AG09319 (cell line): ENCODE measurements at regions not wholly inside any gene's neighbourhood (a gene's known extent, or its start where the extent isn't known, plus 50 kb on each side); places are given as distances from the start of the nearest gene placed in this dataset.

Experiments
- DNase-seq: peaks from one replicate; pipeline ENCODE4 v3.0.0-alpha.2; 2010; ENCODE audit warnings: low read depth; ENCODE audit errors: extremely low read depth
- TF ChIP-seq, protein P1 (sequence below): IDR thresholded peaks from 2 replicates; pipeline ENCODE4 v1.5.1; 2011; ENCODE audit warnings: low read depth, mild to moderate bottlenecking, inconsistent platforms, low read length, moderate library complexity

DNA sequence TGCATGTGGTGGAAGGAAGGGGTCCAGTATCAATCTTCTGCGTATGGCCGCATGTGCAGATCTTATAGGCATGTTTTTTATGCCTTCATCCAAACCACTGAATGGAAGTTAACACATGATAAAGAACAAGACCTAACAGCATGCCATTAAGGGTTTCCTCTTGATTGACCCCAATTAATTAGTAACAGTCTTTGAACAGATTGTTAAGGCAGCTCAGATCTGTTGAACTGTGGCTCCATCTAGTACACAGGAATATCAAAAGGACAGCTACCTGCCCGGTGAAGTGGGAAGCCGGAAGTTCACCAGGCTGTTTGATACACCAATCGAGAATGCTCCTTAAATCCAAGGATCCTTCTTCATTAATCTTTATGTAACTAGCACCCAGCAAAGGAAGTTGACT, 159.9 kb upstream of the ADAMTS16 start:
- TF ChIP-seq, protein P1, sequence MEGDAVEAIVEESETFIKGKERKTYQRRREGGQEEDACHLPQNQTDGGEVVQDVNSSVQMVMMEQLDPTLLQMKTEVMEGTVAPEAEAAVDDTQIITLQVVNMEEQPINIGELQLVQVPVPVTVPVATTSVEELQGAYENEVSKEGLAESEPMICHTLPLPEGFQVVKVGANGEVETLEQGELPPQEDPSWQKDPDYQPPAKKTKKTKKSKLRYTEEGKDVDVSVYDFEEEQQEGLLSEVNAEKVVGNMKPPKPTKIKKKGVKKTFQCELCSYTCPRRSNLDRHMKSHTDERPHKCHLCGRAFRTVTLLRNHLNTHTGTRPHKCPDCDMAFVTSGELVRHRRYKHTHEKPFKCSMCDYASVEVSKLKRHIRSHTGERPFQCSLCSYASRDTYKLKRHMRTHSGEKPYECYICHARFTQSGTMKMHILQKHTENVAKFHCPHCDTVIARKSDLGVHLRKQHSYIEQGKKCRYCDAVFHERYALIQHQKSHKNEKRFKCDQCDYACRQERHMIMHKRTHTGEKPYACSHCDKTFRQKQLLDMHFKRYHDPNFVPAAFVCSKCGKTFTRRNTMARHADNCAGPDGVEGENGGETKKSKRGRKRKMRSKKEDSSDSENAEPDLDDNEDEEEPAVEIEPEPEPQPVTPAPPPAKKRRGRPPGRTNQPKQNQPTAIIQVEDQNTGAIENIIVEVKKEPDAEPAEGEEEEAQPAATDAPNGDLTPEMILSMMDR, result no peak
- DNase-seq, result no peak

DNA sequence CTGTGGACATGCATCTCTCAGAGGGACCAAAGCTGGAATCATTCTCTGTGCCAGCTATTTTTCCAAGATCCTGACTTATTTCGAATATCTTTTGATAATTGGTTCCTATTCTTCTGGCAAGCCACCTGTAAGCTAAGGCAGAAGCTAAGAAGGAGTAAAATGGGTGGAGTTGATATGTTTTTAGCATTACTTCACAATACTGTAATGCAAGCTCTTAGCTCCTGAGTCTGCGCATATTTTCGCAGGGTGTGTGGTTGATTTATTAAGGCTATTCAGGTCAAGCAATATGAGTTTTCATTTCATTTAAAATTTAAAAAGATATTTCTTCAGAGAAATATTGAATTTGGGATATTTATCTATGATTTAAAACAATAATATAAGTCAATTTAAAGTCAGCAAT, 158.5 kb upstream of the ADAMTS16 start:
- TF ChIP-seq, protein P1, result no peak
- no peak for DNase-seq

- no peak for DNase-seq
- TF ChIP-seq, protein P1, result no peak
Measured at GRCh38 chr5:4983701-4984100, 156.4 kb upstream of the ADAMTS16 start.

DNA sequence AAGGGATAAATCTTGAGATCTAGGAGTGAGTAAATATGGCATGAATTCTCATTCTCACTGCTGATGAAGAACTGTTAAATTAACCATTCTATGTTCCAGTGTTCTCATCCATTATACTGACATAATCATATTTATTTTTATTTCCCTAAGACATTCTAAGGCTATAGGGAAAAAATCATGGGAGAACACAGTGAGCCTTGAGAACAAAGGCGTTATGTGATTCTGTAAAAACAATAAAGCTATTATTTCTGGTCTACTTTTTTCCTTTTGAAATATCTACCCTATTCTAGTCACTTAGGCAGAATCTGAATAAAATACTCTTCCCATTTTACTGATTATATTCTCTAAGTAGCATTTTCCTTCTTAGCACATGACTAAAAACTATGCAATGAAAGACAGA, 155.7 kb upstream of the ADAMTS16 start:
- DNase-seq, result no peak

GRCh38 chr5:4987431-4987830, 152.7 kb upstream of the ADAMTS16 start:
- DNase-seq, result no peak

More for the DNA sequence above, 155.7 kb upstream of the ADAMTS16 start:
- TF ChIP-seq, protein P1, result no peak

DNA sequence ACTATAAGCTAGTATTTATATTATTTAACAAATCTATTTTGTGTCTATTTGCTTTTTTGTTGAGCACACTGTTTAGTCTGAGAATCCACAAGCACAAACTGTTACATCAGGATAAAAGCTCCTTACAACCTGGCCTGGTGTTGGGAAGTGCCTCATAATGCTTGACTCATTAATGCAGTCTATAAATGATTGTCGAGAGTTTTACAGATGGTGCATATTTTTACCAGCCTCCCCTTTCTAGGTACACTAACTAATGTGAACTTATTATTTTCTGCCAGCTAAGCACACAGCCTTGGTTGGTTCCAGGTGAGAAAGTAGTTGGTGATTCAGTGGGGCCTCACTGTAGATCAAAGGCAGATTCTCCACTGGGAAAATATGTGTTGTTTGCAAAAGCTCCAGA, 151.0 kb upstream of the ADAMTS16 start:
- no peak for DNase-seq
- TF ChIP-seq, protein P1, result no peak

More at GRCh38 chr5:4987431-4987830, 152.7 kb upstream of the ADAMTS16 start:
- TF ChIP-seq, protein P1, result no peak

GRCh38 chr5:4990017-4990416, 150.1 kb upstream of the ADAMTS16 start:
- TF ChIP-seq, protein P1, result no peak
- DNase-seq, result no peak
